HG03280 (cell line): ENCODE measurements at regions not wholly inside any gene's neighbourhood (a gene's known extent, or its start where the extent isn't known, plus 50 kb on each side); places are given as distances from the start of the nearest gene placed in this dataset.
"Not testable (repeated sequence)": the region's sequence is repeated elsewhere in the genome, so short reads cannot be mapped to it uniquely, and the experiment has no call there.

ENCODE experiments used
- ATAC-seq: cut with Tn5 transposase; IDR thresholded peaks from one replicate; pipeline ENCODE4 v1.9.1; 2021; ENCODE audit warnings: mild to moderate bottlenecking, moderate library complexity; ENCODE audit not compliant: unreplicated experiment

- no peak for ATAC-seq
Observed at GRCh38 chr3:153640689-153641665, 479.0 kb downstream of the RAP2B start.

GRCh38 chr3:153642576-153642975 lies 478.6 kb upstream of the ARHGEF26 start:
- ATAC-seq = not testable (repeated sequence)

- ATAC-seq = not testable (repeated sequence)
Observed at GRCh38 chr3:153643471-153643870, 477.7 kb upstream of the ARHGEF26 start.

GRCh38 chr3:153649286-153649839 lies 471.8 kb upstream of the ARHGEF26 start:
- ATAC-seq = no peak

GRCh38 chr3:153652076-153652475 lies 469.1 kb upstream of the ARHGEF26 start:
- ATAC-seq = no peak

- no peak for ATAC-seq
Observed at GRCh38 chr3:153657046-153657445, 464.1 kb upstream of the ARHGEF26 start.

GRCh38 chr3:153657461-153657860 lies 463.7 kb upstream of the ARHGEF26 start:
- ATAC-seq = no peak

GRCh38 chr3:153658136-153658535 lies 463.1 kb upstream of the ARHGEF26 start:
- ATAC-seq = no peak

- no peak for ATAC-seq
Observed at GRCh38 chr3:153666991-153667740, 454.0 kb upstream of the ARHGEF26 start.

- ATAC-seq = no peak
Observed at GRCh38 chr3:153669527-153669926, 451.7 kb upstream of the ARHGEF26 start.

GRCh38 chr3:153670577-153670976 lies 450.6 kb upstream of the ARHGEF26 start:
- no peak for ATAC-seq

- ATAC-seq = no peak
Observed at GRCh38 chr3:153673853-153674252, 447.3 kb upstream of the ARHGEF26 start.

GRCh38 chr3:153679714-153680113 lies 441.5 kb upstream of the ARHGEF26 start:
- ATAC-seq = no peak

- ATAC-seq = no peak
Observed at GRCh38 chr3:153680526-153680925, 440.7 kb upstream of the ARHGEF26 start.

GRCh38 chr3:153681057-153681456 lies 440.1 kb upstream of the ARHGEF26 start:
- ATAC-seq = no peak

GRCh38 chr3:153688301-153689120 lies 432.7 kb upstream of the ARHGEF26 start:
- no peak for ATAC-seq

GRCh38 chr3:153693207-153693606 lies 428.0 kb upstream of the ARHGEF26 start:
- no peak for ATAC-seq

- ATAC-seq = no peak
Observed at GRCh38 chr3:153702106-153702505, 419.1 kb upstream of the ARHGEF26 start.

- ATAC-seq = no peak
Observed at GRCh38 chr3:153704115-153704514, 417.1 kb upstream of the ARHGEF26 start.

- ATAC-seq = no peak
Observed at GRCh38 chr3:153706706-153707105, 414.5 kb upstream of the ARHGEF26 start.

GRCh38 chr3:153714016-153714415 lies 407.2 kb upstream of the ARHGEF26 start:
- no peak for ATAC-seq
